Thoracic aorta (tissue), 2 donors: ENCODE measurements at regions not wholly inside any gene's neighbourhood (a gene's known extent, or its start where the extent isn't known, plus 50 kb on each side); places are given as distances from the start of the nearest gene placed in this dataset.

Experiments used
- ATAC-seq: fragments of 150-250 bp; one replicate; pipeline ENCODE4 v1.8.0; 2017; ENCODE audit warnings: low read depth; ENCODE audit not compliant: insufficient number of reproducible peaks, low FRiP score
- DNase-seq: peaks from one replicate; pipeline ENCODE4 v3.0.0-alpha.2; 2020; ENCODE audit warnings: low spot score
- H3K27ac ChIP-seq, 2 donors: fragments of 200-600 bp; sonication (generic); 1 replicate in 1 of 2; 2 replicates in 1 of 2; pipeline ENCODE4 v1.5.1; 2016; ENCODE audit warnings: mild to moderate bottlenecking in 2 of 2, moderate library complexity in 2 of 2
- H3K27me3 ChIP-seq: fragments of 200-600 bp; sonication (generic); replicated peaks from 2 replicates; pipeline ENCODE4 v1.6.0; 2016; ENCODE audit warnings: mild to moderate bottlenecking; ENCODE audit not compliant: insufficient read depth
- H3K36me3 ChIP-seq: fragments of 200-600 bp; sonication (generic); one replicate; pipeline ENCODE4 v1.5.1; 2016
- H3K4me1 ChIP-seq, 2 donors: fragments of 200-600 bp; sonication (generic); 1 replicate in 1 of 2; 2 replicates in 1 of 2; pipeline versions ENCODE4 v1.5.1 to v1.6.0; 2016; ENCODE audit warnings: low read depth in 2 of 2, mild to moderate bottlenecking in 1 of 2; ENCODE audit not compliant: control insufficient read depth in 1 of 2
- H3K4me3 ChIP-seq: fragments of 200-600 bp; sonication (generic); 2 replicates; pipeline ENCODE4 v1.5.1; 2016; ENCODE audit warnings: mild to moderate bottlenecking
- H3K9me3 ChIP-seq: fragments of 200-600 bp; sonication (generic); 2 replicates; pipeline ENCODE4 v1.5.1; 2016
- TF ChIP-seq, protein P1 (sequence below): fragments of 200-600 bp; sonication (generic); IDR thresholded peaks from one replicate; pipeline ENCODE4 v1.5.1; 2019; ENCODE audit warnings: antibody characterized with exemption

DNA sequence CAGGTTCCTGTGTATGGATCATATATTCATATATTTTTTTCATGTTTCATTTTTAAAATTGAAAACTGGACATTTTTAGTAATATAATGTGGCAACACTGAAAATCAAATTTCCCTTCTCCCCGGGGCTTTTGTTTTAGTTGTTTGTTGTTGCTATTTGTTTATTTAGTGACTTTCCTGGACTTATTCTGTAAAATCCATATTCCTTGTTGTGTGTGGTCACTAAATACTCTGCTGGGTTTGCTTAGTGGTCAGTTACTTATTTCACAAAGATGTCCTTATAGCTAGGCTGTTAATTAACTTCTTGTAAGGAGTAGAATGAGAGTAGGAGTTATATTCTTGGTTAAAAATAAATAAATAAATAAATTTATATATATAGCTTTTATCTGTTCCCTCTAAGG, 121.6 kb upstream of the MED13L start:
- H3K4me3 ChIP-seq, result no peak overlapping the region
- H3K27me3 ChIP-seq, result no peaks in the 10 kb centered on the region
- H3K9me3 ChIP-seq, result no peaks in the 10 kb centered on the region
- H3K27ac ChIP-seq, result no peak overlapping the region
- peaks cover 0 to 3% of the 10 kb centered on the region in 2 donors for H3K4me1 ChIP-seq
- ATAC-seq (no peak), DNase-seq (no peak)
- TF ChIP-seq, protein P1, sequence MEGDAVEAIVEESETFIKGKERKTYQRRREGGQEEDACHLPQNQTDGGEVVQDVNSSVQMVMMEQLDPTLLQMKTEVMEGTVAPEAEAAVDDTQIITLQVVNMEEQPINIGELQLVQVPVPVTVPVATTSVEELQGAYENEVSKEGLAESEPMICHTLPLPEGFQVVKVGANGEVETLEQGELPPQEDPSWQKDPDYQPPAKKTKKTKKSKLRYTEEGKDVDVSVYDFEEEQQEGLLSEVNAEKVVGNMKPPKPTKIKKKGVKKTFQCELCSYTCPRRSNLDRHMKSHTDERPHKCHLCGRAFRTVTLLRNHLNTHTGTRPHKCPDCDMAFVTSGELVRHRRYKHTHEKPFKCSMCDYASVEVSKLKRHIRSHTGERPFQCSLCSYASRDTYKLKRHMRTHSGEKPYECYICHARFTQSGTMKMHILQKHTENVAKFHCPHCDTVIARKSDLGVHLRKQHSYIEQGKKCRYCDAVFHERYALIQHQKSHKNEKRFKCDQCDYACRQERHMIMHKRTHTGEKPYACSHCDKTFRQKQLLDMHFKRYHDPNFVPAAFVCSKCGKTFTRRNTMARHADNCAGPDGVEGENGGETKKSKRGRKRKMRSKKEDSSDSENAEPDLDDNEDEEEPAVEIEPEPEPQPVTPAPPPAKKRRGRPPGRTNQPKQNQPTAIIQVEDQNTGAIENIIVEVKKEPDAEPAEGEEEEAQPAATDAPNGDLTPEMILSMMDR, result no peak
- no peaks in the 10 kb centered on the region for H3K36me3 ChIP-seq

DNA sequence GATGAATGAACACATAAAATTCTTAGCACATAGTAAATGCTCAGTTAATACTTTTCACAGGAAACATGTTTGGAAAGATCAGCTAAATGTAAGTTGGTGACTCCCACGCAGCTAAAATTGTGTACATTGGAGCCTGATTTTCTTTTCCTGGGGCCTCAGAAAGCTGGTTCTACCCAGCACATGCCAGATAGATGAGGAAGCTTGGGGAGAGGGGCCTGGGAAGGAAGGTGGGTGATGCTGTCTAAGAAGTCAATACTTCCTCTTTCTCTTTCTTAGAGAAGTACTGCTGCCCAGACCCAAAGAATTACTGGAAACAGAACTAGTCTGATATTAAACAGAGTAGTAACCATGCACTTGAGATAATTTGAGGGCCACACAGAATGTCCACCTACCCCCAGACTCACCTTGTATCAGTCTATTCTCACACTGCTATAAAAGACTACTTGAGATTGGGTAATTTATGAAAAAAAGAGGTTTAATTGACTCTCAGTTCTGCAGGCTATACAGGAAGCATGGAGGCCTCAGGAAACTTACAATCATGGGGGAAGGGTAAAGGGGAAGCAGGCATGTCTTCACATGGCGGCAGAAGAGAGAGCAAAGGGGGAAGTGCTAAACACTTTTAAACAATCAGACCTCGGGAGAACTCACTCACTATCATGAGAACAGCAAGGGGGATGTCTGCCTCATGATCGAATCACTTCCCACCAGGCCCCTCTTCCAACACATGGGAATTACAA, 123.3 kb upstream of the MED13L start:
- no peak overlapping the region for H3K4me3 ChIP-seq
- H3K36me3 ChIP-seq, result no peaks in the 10 kb centered on the region
- no peak for DNase-seq
- TF ChIP-seq, protein P1, result no peak
- ATAC-seq, result no peak
- no peak overlapping the region for H3K27ac ChIP-seq
- no peaks in the 10 kb centered on the region for H3K27me3 ChIP-seq
- H3K9me3 ChIP-seq, result no peaks in the 10 kb centered on the region
- H3K4me1 ChIP-seq, result peaks cover 0 to 14% of the 10 kb centered on the region in 2 donors

DNA sequence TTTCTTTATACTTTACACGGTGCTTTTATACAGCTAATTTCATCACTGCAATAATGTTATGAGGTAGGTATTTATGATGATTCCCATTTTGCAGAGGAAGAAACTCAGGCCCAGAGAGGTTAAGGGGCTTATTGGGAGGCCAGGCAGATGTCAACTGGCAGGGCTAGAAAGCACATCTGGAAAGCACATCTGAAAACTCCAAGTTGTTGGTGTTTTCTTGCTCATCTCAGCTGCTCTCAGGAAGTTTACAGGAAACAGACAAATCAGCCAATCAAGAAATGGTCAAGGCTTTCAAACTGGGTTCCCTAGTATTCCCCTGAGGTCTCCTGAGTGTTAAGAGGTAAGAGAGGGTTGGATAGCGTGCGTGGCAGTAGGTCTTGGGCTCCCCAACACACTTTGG, 124.1 kb upstream of the MED13L start:
- Histone ChIP-seq H3K9me3 (no peaks in the 10 kb centered on the region), H3K4me3 (no peak overlapping the region), H3K27me3 (no peaks in the 10 kb centered on the region), H3K27ac (no peak overlapping the region), H3K36me3 (no peaks in the 10 kb centered on the region), H3K4me1 (peaks cover 6 to 21% of the 10 kb centered on the region in 2 donors)
- no peak for DNase-seq
- TF ChIP-seq, protein P1, result no peak
- ATAC-seq, result no peak

DNA sequence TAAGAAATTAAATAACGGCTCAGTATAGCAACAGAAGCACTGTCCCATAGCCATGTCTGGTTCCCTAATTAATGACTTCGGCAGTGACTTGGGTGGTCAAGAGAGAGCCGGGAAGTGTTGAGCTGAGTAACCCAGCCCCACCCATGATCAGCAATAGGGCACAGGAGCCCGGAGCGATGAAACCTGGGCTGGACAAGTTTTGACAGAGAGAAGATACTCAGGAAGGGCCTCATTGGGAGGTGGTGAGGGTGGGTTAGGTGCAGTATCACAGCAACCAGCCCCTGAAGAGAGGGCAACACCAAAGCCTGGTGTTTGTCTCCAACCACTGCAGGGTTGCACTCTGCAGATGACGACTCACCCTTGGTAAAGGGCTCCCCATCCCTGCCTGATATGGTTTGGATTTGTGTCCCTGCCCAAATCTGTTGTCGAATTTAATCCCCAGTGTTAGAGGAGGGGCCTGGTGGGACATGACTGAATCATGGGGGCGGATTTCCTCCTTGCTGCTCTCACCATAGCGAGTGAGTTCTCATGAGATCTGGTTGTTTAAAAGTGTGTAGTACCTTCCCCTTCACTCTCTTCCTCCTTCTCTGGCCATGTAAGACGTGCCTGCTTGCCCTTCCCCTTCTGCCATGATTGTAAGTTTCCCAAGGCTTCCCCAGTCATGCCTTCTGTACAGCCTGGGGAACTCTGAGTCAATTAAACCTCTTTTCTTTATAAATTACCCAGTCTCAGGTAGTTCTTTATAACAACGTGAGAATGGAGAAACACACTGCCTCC, 124.9 kb upstream of the MED13L start:
- Histone ChIP-seq H3K27me3 (no peaks in the 10 kb centered on the region), H3K4me1 (peaks cover 13 to 29% of the 10 kb centered on the region in 2 donors), H3K36me3 (no peaks in the 10 kb centered on the region), H3K27ac (no peak overlapping the region), H3K9me3 (no peaks in the 10 kb centered on the region), H3K4me3 (no peak overlapping the region)
- ATAC-seq (no peak), DNase-seq (no peak)
- TF ChIP-seq, protein P1, result no peak

DNA sequence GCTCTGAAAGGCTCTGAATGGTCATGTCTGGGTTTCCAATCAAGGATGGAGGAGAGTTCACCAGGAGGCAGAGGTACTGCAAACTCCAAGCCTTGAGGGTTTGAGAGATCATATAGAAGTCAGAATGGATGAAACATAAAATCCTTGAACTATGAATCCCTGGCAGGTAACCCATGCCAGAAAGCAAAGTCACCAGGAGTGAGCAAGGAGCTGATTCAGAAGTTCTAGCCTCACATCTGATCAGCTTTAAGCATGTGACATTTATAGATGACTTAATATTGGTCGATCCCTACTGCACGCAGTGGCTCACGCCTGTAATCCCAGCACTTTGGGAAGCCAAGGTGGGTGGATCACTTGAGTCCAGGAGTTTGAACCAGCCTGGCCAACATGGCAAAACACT, 126.1 kb upstream of the MED13L start:
- ATAC-seq (no peak), DNase-seq (no peak)

More for the DNA sequence above, 126.1 kb upstream of the MED13L start:
- no peaks in the 10 kb centered on the region for H3K36me3 ChIP-seq
- H3K4me1 ChIP-seq, result peaks cover 15 to 36% of the 10 kb centered on the region in 2 donors
- TF ChIP-seq, protein P1, result no peak
- no peaks in the 10 kb centered on the region for H3K27me3 ChIP-seq
- no peaks in the 10 kb centered on the region for H3K9me3 ChIP-seq
- no peak overlapping the region for H3K4me3 ChIP-seq
- no peak overlapping the region for H3K27ac ChIP-seq
